ENCODE measurements at regions not wholly inside any gene's neighbourhood (a gene's known extent, or its start where the extent isn't known, plus 50 kb on each side); places are given as distances from the start of the nearest gene placed in this dataset.

GRCh38 chr7:52360541-52360940, 674.9 kb upstream of the POM121L12 start:
- H3K9me3 ChIP-seq = no peaks in the 10 kb centered on the region
- intact Hi-C loops (cut with DNase I) = no loop called here
- H3K27me3 ChIP-seq = no peaks in the 10 kb centered on the region
- H3K4me3 ChIP-seq = no peak overlapping the region
- no peak for TF ChIP-seq EP300 (IDR thresholded peaks at IDR 0.05)
- no peak for TF ChIP-seq CTCF (IDR thresholded peaks at IDR 0.05)
- TF ChIP-seq POLR2A (IDR thresholded peaks at IDR 0.05) = no peak
- WGBS, 3 donors = 51 to 66% (median 63%) methylated on average over 3 of the region's 3 CpGs
- H3K27ac ChIP-seq = no peak overlapping the region
- DNase-seq = no peak
- no peaks in the 10 kb centered on the region for H3K4me1 ChIP-seq (ENCODE audit: insufficient read depth)
- no peaks in the 10 kb centered on the region for H3K36me3 ChIP-seq

GRCh38 chr7:52355053-52355452, 680.4 kb upstream of the POM121L12 start:
- intact Hi-C loops (cut with DNase I) = no loop called here
- TF ChIP-seq EP300 (IDR thresholded peaks at IDR 0.05) = no peak
- TF ChIP-seq POLR2A (IDR thresholded peaks at IDR 0.05) = no peak
- no peak for TF ChIP-seq CTCF (IDR thresholded peaks at IDR 0.05)
- Histone ChIP-seq H3K27me3 (no peaks in the 10 kb centered on the region), H3K4me3 (no peak overlapping the region), H3K4me1 (ENCODE audit: insufficient read depth) (no peaks in the 10 kb centered on the region), H3K36me3 (no peaks in the 10 kb centered on the region), H3K27ac (no peak overlapping the region), H3K9me3 (no peaks in the 10 kb centered on the region)
- DNase-seq = no peak
- WGBS, 3 donors = 54 to 68% (median 55%) methylated on average over 3 of the region's 3 CpGs

- no peak for DNase-seq
- no peak overlapping the region for H3K27ac ChIP-seq
- H3K27me3 ChIP-seq = no peaks in the 10 kb centered on the region
- TF ChIP-seq CTCF (IDR thresholded peaks at IDR 0.05) = no peak
- no peak for TF ChIP-seq POLR2A (IDR thresholded peaks at IDR 0.05)
- no peak for TF ChIP-seq EP300 (IDR thresholded peaks at IDR 0.05)
- intact Hi-C loops (cut with DNase I) = no loop called here
- no peak overlapping the region for H3K4me3 ChIP-seq
- 60 to 62% (median 61%) methylated on average over 4 of the region's 4 CpGs for WGBS, 3 donors
- no peaks in the 10 kb centered on the region for H3K36me3 ChIP-seq
- H3K9me3 ChIP-seq = no peaks in the 10 kb centered on the region
- H3K4me1 ChIP-seq (ENCODE audit: insufficient read depth) = no peaks in the 10 kb centered on the region
Measured at GRCh38 chr7:52352013-52352981, 683.1 kb upstream of the POM121L12 start.

GRCh38 chr7:52344015-52344414, 691.4 kb upstream of the POM121L12 start:
- TF ChIP-seq EP300 (IDR thresholded peaks at IDR 0.05) (no peak), CTCF (IDR thresholded peaks at IDR 0.05) (no peak), POLR2A (IDR thresholded peaks at IDR 0.05) (no peak)
- H3K4me1 ChIP-seq (ENCODE audit: insufficient read depth) = no peaks in the 10 kb centered on the region
- no peak overlapping the region for H3K27ac ChIP-seq
- no peak overlapping the region for H3K4me3 ChIP-seq
- WGBS, 3 donors = 67 to 71% (median 68%) methylated on average over 2 of the region's 2 CpGs
- H3K36me3 ChIP-seq = no peaks in the 10 kb centered on the region
- no peak for DNase-seq
- H3K9me3 ChIP-seq = no peaks in the 10 kb centered on the region
- no peaks in the 10 kb centered on the region for H3K27me3 ChIP-seq
- intact Hi-C loops (cut with DNase I) = no loop called here
